Activated CD4-positive, alpha-beta T cell treated with anti-CD3 and anti-CD28 coated beads for 48 hours (primary cell): ENCODE measurements at regions not wholly inside any gene's neighbourhood (a gene's known extent, or its start where the extent isn't known, plus 50 kb on each side); places are given as distances from the start of the nearest gene placed in this dataset.
"Not testable (repeated sequence)": the region's sequence is repeated elsewhere in the genome, so short reads cannot be mapped to it uniquely, and the experiment has no call there.

Experiments
- DNase-seq: peaks from one replicate; pipeline ENCODE4 v3.0.0-alpha.2; 2020

- DNase-seq, result no peak
Observed at GRCh38 chr2:375270-375955, 87.5 kb upstream of the ALKAL2 start.

GRCh38 chr2:368386-368785, 80.5 kb upstream of the ALKAL2 start:
- no peak for DNase-seq

GRCh38 chr2:367246-367645, 79.4 kb upstream of the ALKAL2 start:
- DNase-seq, result no peak

- DNase-seq, result no peak
Observed at GRCh38 chr2:366706-367105, 78.8 kb upstream of the ALKAL2 start.

GRCh38 chr2:365367-366275, 77.7 kb upstream of the ALKAL2 start:
- DNase-seq, result no peak

- DNase-seq, result no peak
Observed at GRCh38 chr2:363824-364470, 76.1 kb upstream of the ALKAL2 start.

- DNase-seq, result no peak
Observed at GRCh38 chr2:362924-363323, 75.0 kb upstream of the ALKAL2 start.

GRCh38 chr2:360124-360523, 72.2 kb upstream of the ALKAL2 start:
- no peak for DNase-seq

GRCh38 chr2:359047-359446, 71.2 kb upstream of the ALKAL2 start:
- DNase-seq, result no peak

- no peak for DNase-seq
Observed at GRCh38 chr2:357811-358210, 69.9 kb upstream of the ALKAL2 start.

GRCh38 chr2:356304-356703, 68.4 kb upstream of the ALKAL2 start:
- not testable (repeated sequence) for DNase-seq

GRCh38 chr2:355773-356172, 67.9 kb upstream of the ALKAL2 start:
- no peak for DNase-seq

- no peak for DNase-seq
Observed at GRCh38 chr2:352696-353095, 64.8 kb upstream of the ALKAL2 start.

GRCh38 chr2:349390-349789, 61.5 kb upstream of the ALKAL2 start:
- no peak for DNase-seq

- DNase-seq, result no peak
Observed at GRCh38 chr2:348361-348916, 60.5 kb upstream of the ALKAL2 start.

- DNase-seq, result no peak
Observed at GRCh38 chr2:344811-345210, 56.9 kb upstream of the ALKAL2 start.

- DNase-seq, result no peak
Observed at GRCh38 chr2:343355-343754, 55.5 kb upstream of the ALKAL2 start.

GRCh38 chr2:341912-342311, 54.0 kb upstream of the ALKAL2 start:
- DNase-seq, result no peak

GRCh38 chr2:341017-341542, 53.2 kb upstream of the ALKAL2 start:
- DNase-seq, result no peak
